ENCODE measurements at regions not wholly inside any gene's neighbourhood (a gene's known extent, or its start where the extent isn't known, plus 50 kb on each side); places are given as distances from the start of the nearest gene placed in this dataset.
"Not testable (repeated sequence)": the region's sequence is repeated elsewhere in the genome, so short reads cannot be mapped to it uniquely, and the experiment has no call there.

DNA sequence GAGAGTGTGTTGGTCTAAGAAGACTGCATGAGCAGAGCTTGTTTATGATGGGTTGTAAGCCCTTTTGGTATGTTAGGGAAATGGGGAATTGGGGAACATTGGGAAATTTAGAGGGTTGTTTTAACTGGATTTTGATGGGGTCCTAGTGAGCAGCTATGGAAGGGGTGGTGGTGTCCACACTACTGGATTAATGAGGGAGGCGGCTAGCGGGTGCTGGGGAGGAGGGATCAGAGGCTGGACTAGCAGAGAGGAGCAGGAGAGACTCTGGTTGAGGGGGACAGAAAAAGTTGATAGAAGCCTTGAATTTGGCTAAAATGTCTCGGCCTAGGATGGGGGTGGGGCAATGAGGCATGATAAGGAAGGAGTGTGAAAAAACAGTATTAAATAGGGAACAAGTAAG, 1369.1 kb downstream of the UQCRFS1 start:
- DNase-seq (ENCODE audit: low read depth in 3 of 3, low spot score in 1 of 3) = no peak

DNA sequence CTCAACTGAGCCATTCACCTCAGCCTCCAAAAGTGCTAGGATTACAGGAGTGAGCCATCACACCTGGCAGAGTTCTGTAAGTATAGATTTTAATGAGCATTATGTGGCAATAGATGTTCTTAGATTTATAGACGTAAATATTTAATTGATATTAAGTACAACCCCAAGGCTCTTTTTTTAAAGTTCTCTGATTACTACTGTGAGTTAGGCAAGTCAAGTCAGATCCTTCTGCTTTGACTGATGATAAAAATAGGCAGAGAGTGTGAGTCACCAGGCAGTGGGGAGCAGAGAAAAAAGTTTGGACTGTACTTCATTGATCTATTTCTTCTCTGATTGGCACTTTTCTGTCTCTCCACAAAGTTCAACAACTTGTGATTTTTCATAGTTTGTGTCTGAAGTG, 1379.9 kb downstream of the UQCRFS1 start:
- no peak for DNase-seq (ENCODE audit: low read depth in 3 of 3, low spot score in 1 of 3)

DNA sequence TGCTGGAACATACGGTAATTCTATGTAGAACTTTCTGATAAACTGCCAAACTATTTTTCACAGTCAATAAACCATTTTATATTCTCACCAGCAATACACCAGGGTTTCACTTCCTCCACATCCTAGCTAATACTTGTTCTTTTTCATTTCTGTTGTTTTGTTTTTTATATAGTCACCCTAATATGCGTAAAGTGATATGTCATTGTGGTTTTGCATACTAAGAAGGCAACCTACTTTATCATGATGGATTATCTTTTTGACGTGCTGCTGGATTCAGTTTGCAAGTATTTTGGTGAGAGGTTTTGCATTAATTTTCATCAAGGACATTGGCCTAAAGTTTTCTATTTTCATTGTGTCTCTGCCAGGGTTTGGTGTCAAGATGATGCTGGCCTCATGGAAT, 1384.1 kb downstream of the UQCRFS1 start:
- DNase-seq (ENCODE audit: low read depth in 3 of 3, low spot score in 1 of 3) = no peak

DNA sequence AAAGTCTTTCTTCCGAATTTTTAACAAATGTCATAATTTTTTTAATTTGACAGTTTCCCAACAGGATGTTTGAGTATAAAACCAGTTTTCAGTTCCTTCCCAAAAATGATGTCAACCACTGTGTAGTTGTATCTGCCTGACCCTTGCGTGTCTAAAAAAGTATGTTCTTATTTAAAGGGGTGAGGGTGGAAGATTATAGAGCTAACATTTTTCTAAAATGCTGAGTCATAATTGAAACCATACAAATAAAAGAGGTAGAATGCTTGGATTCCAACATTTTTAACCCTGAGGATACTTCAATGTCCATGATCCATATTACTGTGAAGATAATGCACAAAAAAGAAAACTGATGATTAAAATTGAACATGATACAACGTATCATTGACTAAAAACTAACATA, 1388.8 kb downstream of the UQCRFS1 start:
- no peak for DNase-seq (ENCODE audit: low read depth in 3 of 3, low spot score in 1 of 3)

DNA sequence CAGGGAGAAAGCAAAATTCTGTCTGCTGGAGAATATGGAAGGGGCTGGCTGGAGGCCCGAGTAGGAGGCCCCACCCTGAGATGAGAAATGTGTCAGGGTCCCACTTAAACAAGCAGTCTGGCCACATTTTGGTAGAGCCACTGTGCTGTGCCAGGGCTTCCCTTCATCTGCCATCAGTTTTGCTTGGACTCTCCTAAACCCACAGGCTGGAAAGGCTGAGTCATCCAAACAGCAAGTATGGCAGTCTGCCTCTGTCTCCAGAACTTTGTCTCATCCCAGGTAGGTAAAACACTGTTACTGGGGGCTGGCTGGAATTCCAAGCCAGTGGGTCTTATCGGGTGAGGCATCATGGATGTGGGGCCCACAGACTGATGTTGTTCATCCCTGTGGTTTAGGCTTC, 1390.6 kb downstream of the UQCRFS1 start:
- DNase-seq (ENCODE audit: low read depth in 3 of 3, low spot score in 1 of 3) = no peak

DNA sequence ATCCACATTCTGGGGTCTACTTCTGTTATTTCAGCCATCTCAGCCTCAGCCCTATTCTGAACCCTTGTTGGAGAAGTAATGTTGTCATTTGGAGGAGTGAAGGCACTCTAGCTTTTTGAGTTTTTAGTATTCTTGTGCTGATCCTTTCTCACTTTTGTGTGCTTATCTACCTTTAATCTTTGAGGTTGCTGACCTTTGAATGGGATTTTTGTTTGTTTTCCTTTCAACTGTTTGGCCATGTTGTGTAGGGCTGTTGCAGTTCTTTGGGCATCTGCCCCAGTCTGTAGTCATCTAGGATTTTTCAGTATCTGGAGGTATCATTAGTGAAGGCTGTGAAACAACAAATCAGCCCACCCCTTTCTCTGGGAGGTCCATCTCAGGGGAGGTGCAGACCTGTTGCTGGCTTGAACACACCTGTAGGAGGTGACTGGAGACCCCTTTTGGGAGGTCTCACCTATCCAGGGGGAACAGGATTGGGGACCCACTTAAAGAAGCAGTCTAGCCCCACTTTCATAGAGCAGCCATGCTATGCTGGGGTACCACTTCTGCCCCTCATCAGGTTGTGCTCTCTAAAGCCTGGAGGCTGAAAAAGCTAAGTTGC, 1391.4 kb downstream of the UQCRFS1 start:
- DNase-seq (ENCODE audit: low read depth in 3 of 3, low spot score in 1 of 3) = no peak

- DNase-seq (ENCODE audit: low read depth in 3 of 3, low spot score in 1 of 3) = no peak
These were observed 1397.0 kb downstream of the UQCRFS1 start for GRCh38 chr19:27815985-27816384.

GRCh38 chr19:27814834-27815233, 1398.1 kb downstream of the UQCRFS1 start:
- DNase-seq (ENCODE audit: low read depth in 3 of 3, low spot score in 1 of 3) = not testable (repeated sequence)

DNA sequence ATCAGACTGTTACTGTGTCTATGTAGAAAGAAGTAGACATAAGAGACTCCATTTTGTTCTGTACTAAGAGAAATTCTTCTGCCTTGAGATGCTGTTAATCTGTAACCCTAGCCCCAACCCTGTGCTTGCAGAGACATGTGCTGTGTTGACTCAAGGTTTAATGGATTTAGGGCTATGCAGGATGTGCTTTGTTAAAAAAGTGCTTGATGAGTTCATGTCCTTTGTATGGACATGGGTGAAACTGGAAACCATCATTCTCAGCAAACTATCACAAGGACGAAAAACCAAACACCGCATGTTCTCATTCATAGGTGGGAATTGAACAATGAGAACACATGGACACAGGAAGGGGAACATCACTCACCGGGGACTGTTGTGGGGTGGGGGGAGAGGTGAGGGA, 1398.7 kb downstream of the UQCRFS1 start:
- not testable (repeated sequence) for DNase-seq (ENCODE audit: low read depth in 3 of 3, low spot score in 1 of 3)

DNA sequence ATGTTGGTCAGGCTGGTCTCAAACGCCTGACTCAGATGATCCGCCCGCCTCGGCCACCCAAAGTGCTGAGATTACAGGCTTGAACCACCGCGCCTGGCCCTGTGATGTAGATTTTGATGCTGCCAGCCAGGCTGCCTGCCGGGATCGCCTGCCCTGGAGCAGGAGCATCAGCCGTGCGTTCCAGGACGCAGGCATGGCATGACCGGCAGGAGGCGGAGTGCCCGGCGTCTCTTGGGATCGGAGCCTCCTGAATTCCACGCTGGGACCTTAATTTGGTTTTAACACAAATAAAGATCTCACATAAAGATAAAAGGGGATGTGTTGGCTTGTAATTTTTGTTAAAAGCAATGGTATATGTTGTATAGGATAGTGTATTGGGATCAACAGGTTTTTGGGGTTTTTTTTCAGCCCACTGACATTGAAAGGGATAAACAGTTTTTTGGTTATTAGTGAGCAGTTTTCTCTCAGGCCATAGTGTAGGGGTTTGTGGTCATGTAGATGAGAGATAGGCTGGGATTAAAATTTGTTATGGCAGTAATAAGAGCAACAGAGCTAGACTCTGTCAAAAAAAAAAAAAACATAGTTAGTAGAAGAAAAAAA, 1406.4 kb downstream of the UQCRFS1 start:
- no peak for DNase-seq (ENCODE audit: low read depth in 3 of 3, low spot score in 1 of 3)

DNA sequence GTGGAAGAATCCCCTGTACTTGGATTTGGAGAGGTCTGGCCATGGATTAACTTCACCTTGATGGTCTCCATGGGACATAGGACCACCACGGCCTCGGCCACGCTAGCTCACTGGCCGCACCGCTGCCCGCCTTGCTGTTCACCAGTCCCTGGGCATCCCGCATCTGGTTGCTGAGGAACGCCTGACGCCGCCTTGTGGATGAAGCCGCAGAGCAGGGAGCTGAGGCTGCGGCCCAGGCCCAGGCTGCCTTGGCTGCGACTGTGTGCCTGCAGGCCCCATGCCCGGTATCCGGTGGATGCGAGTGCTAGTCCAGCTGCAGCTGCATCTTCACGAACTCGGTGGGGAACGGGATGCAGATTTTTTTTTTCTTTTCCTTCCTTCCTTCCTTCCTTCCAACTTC, 1407.1 kb downstream of the UQCRFS1 start:
- no peak for DNase-seq (ENCODE audit: low read depth in 3 of 3, low spot score in 1 of 3)

DNA sequence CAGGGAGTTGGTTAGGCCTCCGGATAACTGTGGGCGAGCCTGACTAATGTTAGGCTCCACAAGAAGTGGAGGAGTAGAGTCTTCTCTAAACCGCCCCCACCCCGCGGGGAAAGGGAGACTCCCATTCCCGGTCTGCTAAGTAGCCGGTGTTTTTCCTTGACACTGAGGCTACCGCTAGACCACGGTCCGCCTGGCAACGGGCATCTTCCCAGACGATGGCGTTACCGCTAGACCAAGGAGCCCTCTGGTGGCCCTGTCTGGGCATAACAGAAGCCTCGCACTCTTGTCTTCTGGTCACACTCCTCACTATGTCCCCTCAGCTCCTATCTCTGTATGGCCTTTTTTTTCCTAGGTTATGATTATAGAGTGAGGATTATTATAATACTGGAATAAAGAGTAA, 1410.7 kb downstream of the UQCRFS1 start:
- not testable (repeated sequence) for DNase-seq (ENCODE audit: low read depth in 3 of 3, low spot score in 1 of 3)

- no peak for DNase-seq (ENCODE audit: low read depth in 3 of 3, low spot score in 1 of 3)
These were observed 1416.4 kb downstream of the UQCRFS1 start for GRCh38 chr19:27796540-27796939.

DNA sequence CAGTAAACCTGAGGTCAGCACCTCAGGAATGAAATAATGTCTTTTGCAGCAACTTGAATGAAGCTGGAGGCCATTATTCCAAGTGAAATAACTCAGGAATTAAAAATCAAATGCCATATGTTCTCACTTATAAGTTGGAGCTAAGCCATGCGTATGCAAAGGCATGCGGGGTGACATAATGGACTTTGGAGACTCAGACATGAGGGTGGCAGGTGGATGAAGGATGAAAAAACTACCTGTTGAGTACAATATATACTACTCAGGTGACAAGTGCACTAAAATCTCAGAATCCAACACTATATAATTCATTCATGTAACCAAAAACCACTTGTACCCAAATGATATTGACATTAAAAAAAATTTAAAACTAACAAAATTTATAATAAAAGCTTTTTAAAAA, 1416.9 kb downstream of the UQCRFS1 start:
- DNase-seq (ENCODE audit: low read depth in 3 of 3, low spot score in 1 of 3) = no peak

DNA sequence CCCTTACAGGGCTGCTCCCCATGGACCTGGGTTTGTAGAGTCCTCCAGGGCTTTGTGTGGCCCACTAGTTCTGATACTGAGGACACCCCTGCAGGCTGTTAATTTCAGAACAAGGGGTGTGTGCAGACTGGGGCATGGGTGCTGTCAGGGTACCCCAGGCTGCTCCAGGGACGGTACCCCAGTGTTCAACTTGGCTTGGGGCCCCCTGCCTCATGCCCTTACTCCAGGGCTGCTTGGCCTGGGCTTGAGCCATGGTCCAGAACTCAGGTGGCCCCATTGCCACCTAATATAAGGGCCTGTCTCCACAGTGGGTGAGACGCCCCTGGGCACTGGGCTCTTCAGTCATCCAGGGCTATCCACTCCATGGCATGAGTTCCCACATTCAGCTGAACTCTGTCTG, 1417.6 kb downstream of the UQCRFS1 start:
- DNase-seq (ENCODE audit: low read depth in 3 of 3, low spot score in 1 of 3) = no peak

DNA sequence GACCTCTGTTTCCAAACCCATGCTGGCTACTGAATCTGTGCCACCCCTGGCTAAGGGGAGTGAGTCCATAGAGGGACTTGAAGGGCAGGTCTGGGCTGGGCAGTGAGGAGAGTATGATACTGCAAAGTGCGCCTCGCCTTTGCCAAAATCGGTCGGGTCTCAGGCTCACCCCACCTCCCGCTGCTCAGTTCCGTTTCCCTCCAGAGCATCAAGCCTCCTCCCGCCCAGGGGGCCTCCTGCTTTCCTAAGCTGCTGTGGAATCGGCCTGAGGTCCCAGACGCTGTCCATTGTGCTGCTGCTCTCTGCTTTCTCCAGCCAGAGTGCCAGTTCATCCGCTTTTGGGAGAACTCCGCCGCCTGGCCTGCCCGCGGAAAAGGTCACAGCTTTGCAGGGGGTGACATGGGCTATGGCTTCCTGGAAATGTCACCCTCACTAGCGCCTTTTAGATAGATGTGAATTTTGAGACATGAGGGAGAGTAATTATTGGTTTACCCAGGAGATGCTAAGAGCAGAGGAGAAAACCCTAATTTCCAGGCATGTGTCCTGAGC, 1418.4 kb downstream of the UQCRFS1 start:
- DNase-seq (ENCODE audit: low read depth in 3 of 3, low spot score in 1 of 3) = no peak

DNA sequence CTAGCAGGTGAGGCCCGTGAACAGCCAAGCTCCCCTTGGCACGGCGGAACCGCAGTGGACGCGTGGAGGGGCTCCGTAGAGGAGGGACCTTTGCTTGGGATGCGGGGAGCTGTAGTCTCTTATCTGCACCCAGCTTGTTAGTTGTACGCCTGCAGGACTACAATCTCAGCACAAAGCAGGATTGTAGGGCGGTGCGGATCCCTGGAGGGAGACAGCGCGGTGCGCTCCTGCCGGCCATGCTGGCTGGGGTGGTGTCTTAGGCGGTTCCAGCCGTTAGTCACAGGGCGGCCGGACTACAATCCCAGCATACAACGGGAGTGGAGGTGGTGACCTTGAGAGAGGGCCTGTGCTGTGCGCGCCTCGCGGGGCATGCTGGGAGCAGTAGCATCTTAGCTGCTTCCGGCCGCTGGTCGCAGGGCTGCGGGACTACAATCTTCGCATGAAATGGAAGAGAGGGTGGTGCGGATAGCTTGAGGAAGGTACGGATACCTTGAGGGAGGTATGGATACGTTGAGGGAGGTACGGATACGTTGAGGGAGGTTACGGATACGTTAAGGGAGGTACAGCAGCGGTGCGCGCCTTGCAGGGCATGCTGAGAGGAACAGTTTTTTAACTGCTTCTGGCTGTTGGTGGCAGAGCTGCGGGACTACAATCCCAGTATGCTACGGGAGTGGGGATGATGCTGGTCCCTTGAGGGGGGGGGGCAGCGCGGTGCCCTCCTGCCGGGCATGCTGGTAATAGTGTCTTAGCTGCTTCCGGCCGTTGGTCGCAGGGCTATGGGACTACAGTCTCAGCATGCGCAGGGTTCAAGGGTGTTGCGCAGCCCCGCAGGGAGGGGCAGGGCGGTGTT, 1419.1 kb downstream of the UQCRFS1 start:
- DNase-seq (ENCODE audit: low read depth in 3 of 3, low spot score in 1 of 3) = peak; percentile 75 to 79 (median 78)

DNA sequence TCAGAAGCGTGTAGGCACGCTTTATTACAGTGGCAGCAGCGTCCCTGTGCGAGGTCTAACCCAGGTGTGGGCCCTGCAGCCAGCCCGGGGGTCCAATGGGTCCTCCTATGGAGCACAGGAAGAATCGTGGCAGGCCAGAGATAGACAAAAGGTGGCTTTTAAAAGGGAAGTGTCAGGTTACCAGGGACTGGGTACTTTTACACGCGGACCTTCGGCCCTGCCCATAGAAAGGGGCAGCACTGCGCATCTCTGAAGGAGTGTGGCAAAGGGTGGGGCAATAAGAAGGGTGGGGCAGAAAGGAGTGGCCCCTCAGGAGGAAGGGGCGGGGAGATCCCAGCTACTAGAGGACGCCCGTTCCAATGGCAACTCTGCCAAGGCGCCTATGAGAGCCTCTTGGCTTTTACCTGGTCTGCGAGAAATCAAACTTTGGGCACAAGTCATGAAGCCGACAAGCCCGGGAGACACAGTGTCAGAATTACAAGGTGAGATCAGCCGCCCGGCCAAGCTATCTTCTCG, 1419.8 kb downstream of the UQCRFS1 start:
- peak; percentile 22 to 55 (median 26) for DNase-seq (ENCODE audit: low read depth in 3 of 3, low spot score in 1 of 3)

DNA sequence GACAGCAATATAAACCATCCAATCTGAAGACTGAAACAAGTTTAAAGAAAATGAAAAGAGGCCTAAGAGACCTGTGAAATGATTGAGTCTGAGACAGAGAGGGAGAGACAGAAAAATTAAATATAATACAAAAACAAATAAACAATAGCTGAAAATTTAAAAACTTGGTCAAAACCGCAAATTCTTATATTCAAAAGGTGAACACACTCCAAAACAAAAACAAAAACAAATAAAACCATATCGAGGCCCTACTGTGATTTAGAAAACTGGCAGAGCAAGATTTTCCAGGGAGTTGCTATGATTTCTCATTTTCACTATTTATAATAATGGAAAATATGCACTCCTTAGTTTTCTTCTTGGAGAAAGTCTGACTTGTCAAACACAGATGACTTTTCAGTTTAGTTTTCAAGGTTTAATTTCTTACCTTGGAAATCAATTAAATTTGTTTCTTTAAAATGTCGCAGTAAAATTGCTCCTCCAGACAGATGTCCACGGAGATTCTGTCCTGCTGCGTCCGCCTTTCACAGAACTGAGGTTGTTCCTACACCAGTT, 1420.3 kb downstream of the UQCRFS1 start:
- DNase-seq (ENCODE audit: low read depth in 3 of 3, low spot score in 1 of 3) = no peak

GRCh38 chr19:27780367-27781075, 1432.4 kb downstream of the UQCRFS1 start:
- DNase-seq (ENCODE audit: low read depth in 3 of 3, low spot score in 1 of 3) = no peak

DNA sequence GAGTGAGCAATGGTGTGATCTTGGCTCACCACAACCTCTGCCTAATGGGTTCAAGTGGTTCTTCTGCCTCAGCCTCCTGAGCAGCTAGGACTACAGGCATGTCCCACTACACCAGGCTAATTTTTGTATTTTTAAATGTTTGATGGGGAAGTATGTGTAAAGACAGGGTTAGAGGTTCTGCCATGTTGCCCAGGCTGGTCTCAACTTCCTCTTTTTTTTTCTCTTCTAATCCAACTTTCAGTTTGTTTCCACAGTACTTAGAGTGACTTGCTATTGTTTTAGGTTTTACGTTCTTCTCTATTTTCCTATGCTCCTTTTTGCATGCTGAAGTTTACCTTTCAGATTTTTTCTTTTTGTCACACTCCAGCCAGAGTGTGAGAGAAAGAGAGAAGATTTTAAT, 1433.0 kb downstream of the UQCRFS1 start:
- DNase-seq (ENCODE audit: low read depth in 3 of 3, low spot score in 1 of 3) = no peak

All from stimulated activated CD4-positive, alpha-beta T cell treated with anti-CD3 and anti-CD28 coated beads, TNF-alpha, amount 100 ng/mL, for 1 hour (primary cell).